SIG-M5 treated with dmso at 0.1 percent for 504 hours (cell line): ENCODE measurements at regions not wholly inside any gene's neighbourhood (a gene's known extent, or its start where the extent isn't known, plus 50 kb on each side); places are given as distances from the start of the nearest gene placed in this dataset.

Experiments used
- DNase-seq: peaks from one replicate; lab custom pipeline; 2025; ENCODE audit not compliant: unreplicated experiment; lab: John Stamatoyannopoulos, UW

GRCh38 chr2:137823196-137823595, 141.1 kb upstream of the HNMT start:
- DNase-seq: no peak

GRCh38 chr2:137824501-137824900, 139.8 kb upstream of the HNMT start:
- no peak for DNase-seq

GRCh38 chr2:137826373-137827372, 137.6 kb upstream of the HNMT start:
- no peak for DNase-seq

GRCh38 chr2:137828624-137829023, 135.6 kb upstream of the HNMT start:
- DNase-seq: no peak

- DNase-seq: no peak
These were observed 135.0 kb upstream of the HNMT start for GRCh38 chr2:137829251-137829650.

GRCh38 chr2:137834760-137835379, 129.4 kb upstream of the HNMT start:
- no peak for DNase-seq

GRCh38 chr2:137836671-137837070, 127.6 kb upstream of the HNMT start:
- no peak for DNase-seq

GRCh38 chr2:137837830-137838229, 126.4 kb upstream of the HNMT start:
- peak; percentile 61 for DNase-seq

- DNase-seq: peak; percentile 66
These were observed 125.8 kb upstream of the HNMT start for GRCh38 chr2:137838255-137839092.

- DNase-seq: no peak
These were observed 121.8 kb upstream of the HNMT start for GRCh38 chr2:137842430-137842829.

GRCh38 chr2:137842952-137843351, 121.3 kb upstream of the HNMT start:
- DNase-seq: no peak

- DNase-seq: no peak
These were observed 118.9 kb upstream of the HNMT start for GRCh38 chr2:137845422-137845821.

- no peak for DNase-seq
These were observed 117.3 kb upstream of the HNMT start for GRCh38 chr2:137846993-137847392.

GRCh38 chr2:137847443-137847842, 116.8 kb upstream of the HNMT start:
- DNase-seq: no peak

GRCh38 chr2:137857881-137858280, 106.4 kb upstream of the HNMT start:
- no peak for DNase-seq

GRCh38 chr2:137862651-137863050, 101.6 kb upstream of the HNMT start:
- no peak for DNase-seq

- peak; percentile 29 for DNase-seq
These were observed 98.2 kb upstream of the HNMT start for GRCh38 chr2:137865954-137866540.

GRCh38 chr2:137870682-137871081, 93.6 kb upstream of the HNMT start:
- no peak for DNase-seq

GRCh38 chr2:137872577-137872976, 91.7 kb upstream of the HNMT start:
- DNase-seq: no peak

GRCh38 chr2:137873536-137874244, 90.6 kb upstream of the HNMT start:
- no peak for DNase-seq
